GM12875 (cell line): ENCODE measurements at regions not wholly inside any gene's neighbourhood (a gene's known extent, or its start where the extent isn't known, plus 50 kb on each side); places are given as distances from the start of the nearest gene placed in this dataset.

Source experiments
- H3K4me3 ChIP-seq: one replicate; pipeline ENCODE4 v1.5.1; 2011; ENCODE audit warnings: low read depth, low read length, control low read depth
- CTCF ChIP-seq: IDR thresholded peaks from 2 replicates; pipeline ENCODE4 v1.5.1; 2011; ENCODE audit warnings: low read depth, mild to moderate bottlenecking, control low read depth, inconsistent platforms, low read length, moderate library complexity, borderline replicate concordance; ENCODE audit not compliant: insufficient read depth

- no peak for TF ChIP-seq CTCF
Observed at GRCh38 chr3:118067439-118067838, 967.2 kb downstream of the IGSF11 start.

GRCh38 chr3:118075873-118076272 lies 958.8 kb downstream of the IGSF11 start:
- TF ChIP-seq CTCF: no peak
- H3K4me3 ChIP-seq: no peak overlapping the region

More at GRCh38 chr3:118067439-118067838, 967.2 kb downstream of the IGSF11 start:
- H3K4me3 ChIP-seq: no peak overlapping the region

- H3K4me3 ChIP-seq: no peak overlapping the region
- no peak for TF ChIP-seq CTCF
Observed at GRCh38 chr3:118077332-118077731, 957.3 kb downstream of the IGSF11 start.

GRCh38 chr3:118080889-118081288 lies 953.8 kb downstream of the IGSF11 start:
- TF ChIP-seq CTCF: no peak
- no peak overlapping the region for H3K4me3 ChIP-seq

- H3K4me3 ChIP-seq: no peak overlapping the region
- no peak for TF ChIP-seq CTCF
Observed at GRCh38 chr3:118088696-118089095, 946.0 kb downstream of the IGSF11 start.

GRCh38 chr3:118089563-118089962 lies 945.1 kb downstream of the IGSF11 start:
- H3K4me3 ChIP-seq: no peak overlapping the region
- no peak for TF ChIP-seq CTCF

- TF ChIP-seq CTCF: no peak
- no peak overlapping the region for H3K4me3 ChIP-seq
Observed at GRCh38 chr3:118097226-118097625, 937.4 kb downstream of the IGSF11 start.
